SK-N-SH (cell line): ENCODE measurements at regions not wholly inside any gene's neighbourhood (a gene's known extent, or its start where the extent isn't known, plus 50 kb on each side); places are given as distances from the start of the nearest gene placed in this dataset.

ENCODE experiments used
- CTCF ChIA-PET: fragments of 300-600, 350-600 bp; formaldehyde crosslinking; extraction: SDS; loops from one replicate; lab custom pipeline; 2021; lab: Yijun Ruan, JAX
- POLR2A ChIA-PET: fragments of 350-600 bp; sonication (Branson Sonifier 250); formaldehyde crosslinking; extraction: SDS; loops from one replicate; lab custom pipeline; 2020; ENCODE audit warnings: antibody characterized with exemption, inconsistent platforms; lab: Yijun Ruan, JAX
- DNase-seq: peaks from one replicate; pipeline ENCODE4 v3.0.0; 2012
- H2AFZ ChIP-seq: fragments of 200-600 bp; sonication (generic); 2 replicates; pipeline ENCODE4 v1.8.1; 2016; ENCODE audit warnings: antibody characterized with exemption, mild to moderate bottlenecking, low read depth
- H3F3A ChIP-seq: fragments of 200-600 bp; sonication (generic); replicated peaks from 2 replicates; pipeline ENCODE3; 2016; ENCODE audit warnings: antibody characterized with exemption, mild to moderate bottlenecking; ENCODE audit not compliant: insufficient read depth
- H3K27ac ChIP-seq, 2 experiments: fragments of 200-500 bp in 1 of 2; fragments of 200-600 bp in 1 of 2; sonication (Bioruptor generic) in 1 of 2; sonication (generic), shearing (Covaris generic) in 1 of 2; 2 replicates each; pipeline versions ENCODE4 v1.5.1 to v1.6.1; 2014 to 2016; ENCODE audit warnings: low read depth in 2 of 2, inconsistent platforms in 1 of 2, low read length in 1 of 2, mild to moderate bottlenecking in 1 of 2, mixed read lengths in 1 of 2
- H3K27me3 ChIP-seq: fragments of 200-600 bp; sonication (generic), shearing (Covaris generic); 2 replicates; pipeline ENCODE4 v1.6.1; 2016; ENCODE audit warnings: mixed run types; ENCODE audit not compliant: insufficient read depth
- H3K36me3 ChIP-seq, 2 experiments: fragments of 200-500 bp in 1 of 2; fragments of 200-600 bp in 1 of 2; sonication (Bioruptor generic) in 1 of 2; sonication (generic) in 1 of 2; replicated peaks in 1 of 2; 2 replicates each; pipeline versions ENCODE3 to v1.5.1; 2014 to 2016; ENCODE audit warnings: low read length in 1 of 2, mild to moderate bottlenecking in 1 of 2; ENCODE audit not compliant: insufficient read depth in 2 of 2, control insufficient read depth in 1 of 2
- H3K4me1 ChIP-seq, 2 experiments: fragments of 200-500 bp in 1 of 2; fragments of 200-600 bp in 1 of 2; sonication (Bioruptor generic) in 1 of 2; sonication (generic), shearing (Covaris generic) in 1 of 2; 2 replicates each; pipeline versions ENCODE4 v1.5.1 to v1.6.1; 2014 to 2016; ENCODE audit warnings: low read depth in 1 of 2, low read length in 1 of 2, mixed run types in 1 of 2; ENCODE audit not compliant: insufficient read depth in 2 of 2, control insufficient read depth in 1 of 2
- H3K4me2 ChIP-seq: fragments of 200-600 bp; sonication (generic), shearing (Covaris generic); 2 replicates; pipeline ENCODE4 v1.6.1; 2017; ENCODE audit warnings: mixed run types
- H3K4me3 ChIP-seq, 2 experiments: fragments of 200-500 bp in 1 of 2; fragments of 200-600 bp in 1 of 2; sonication (Bioruptor generic) in 1 of 2; sonication (generic), shearing (Covaris generic) in 1 of 2; 2 replicates each; pipeline versions ENCODE4 v1.5.1 to v1.8.1; 2014 to 2016; ENCODE audit warnings: low read depth in 2 of 2, inconsistent platforms in 1 of 2, low read length in 1 of 2, mild to moderate bottlenecking in 1 of 2, mixed read lengths in 1 of 2, moderate library complexity in 1 of 2
- H3K79me2 ChIP-seq: fragments of 200-600 bp; sonication (generic); 2 replicates; pipeline ENCODE4 v1.8.1; 2017; ENCODE audit warnings: mild to moderate bottlenecking; ENCODE audit not compliant: insufficient read depth
- H3K9ac ChIP-seq: fragments of 200-600 bp; sonication (generic); 2 replicates; pipeline ENCODE4 v1.6.1; 2017; ENCODE audit warnings: mixed run types
- H3K9me2 ChIP-seq: fragments of 200-600 bp; sonication (generic); 2 replicates; pipeline ENCODE4 v1.6.1; 2017; ENCODE audit warnings: mixed run types
- H3K9me3 ChIP-seq: fragments of 200-600 bp; sonication (generic); 2 replicates; pipeline ENCODE4 v1.6.1; 2017; ENCODE audit warnings: mixed run types, mild to moderate bottlenecking, moderate library complexity
- H4K20me1 ChIP-seq: fragments of 200-600 bp; sonication (generic); 2 replicates; pipeline ENCODE4 v1.6.1; 2017; ENCODE audit warnings: mild to moderate bottlenecking, mixed run types; ENCODE audit not compliant: insufficient read depth
- CHD2 ChIP-seq: fragments of 150-350 bp; IDR thresholded peaks from 2 replicates; pipeline ENCODE4 v1.6.1; 2018; ENCODE audit warnings: low read length; ENCODE audit not compliant: partially characterized antibody
- ELF1 ChIP-seq: IDR thresholded peaks from 2 replicates; pipeline ENCODE4 v1.4.0; 2012
- EZH2phosphoT487 ChIP-seq: fragments of 200-600 bp; sonication (generic); IDR thresholded peaks from 2 replicates; pipeline ENCODE4 v1.6.1; 2017; ENCODE audit warnings: low read depth, mixed run types, mild to moderate bottlenecking, antibody characterized with exemption, moderate library complexity, borderline replicate concordance
- FOXJ3 ChIP-seq: sonication (generic); formaldehyde crosslinking; IDR thresholded peaks from 2 replicates; pipeline ENCODE4 v1.5.1; 2020; ENCODE audit warnings: mild to moderate bottlenecking, missing genetic modification reagents
- JUND ChIP-seq: IDR thresholded peaks from 2 replicates; pipeline ENCODE4 v1.4.0; 2012
- MEF2A ChIP-seq: IDR thresholded peaks from 2 replicates; pipeline ENCODE4 v1.4.0; 2012; ENCODE audit warnings: low read depth, borderline replicate concordance
- RCOR1 ChIP-seq: fragments of 150-350 bp; IDR thresholded peaks from 2 replicates; pipeline ENCODE4 v1.6.1; 2017; ENCODE audit warnings: antibody characterized with exemption, low read length
- REST ChIP-seq: IDR thresholded peaks from 2 replicates; pipeline ENCODE4 v1.6.1; 2012; ENCODE audit warnings: mild to moderate bottlenecking, low read depth, low read length, moderate library complexity
- SIN3A ChIP-seq: IDR thresholded peaks from 2 replicates; pipeline ENCODE4 v1.6.1; 2012; ENCODE audit warnings: low read depth, mild to moderate bottlenecking, low read length, moderate library complexity, borderline replicate concordance
- SMC3 ChIP-seq: IDR thresholded peaks from 2 replicates; pipeline ENCODE4 v1.6.1; 2012; ENCODE audit warnings: low read depth, low read length, improper control_type of control experiment
- TAF1 ChIP-seq: IDR thresholded peaks from 2 replicates; pipeline ENCODE4 v1.6.1; 2012; ENCODE audit warnings: low read depth, mild to moderate bottlenecking, low read length, moderate library complexity, borderline replicate concordance
- WGBS: methylation state at CpG from one replicate; pipeline ENCODE4 v1.1.6; 2017; ENCODE audit warnings: low lambda C conversion rate; 5-methylcytosine and 5-hydroxymethylcytosine counted together
- TF ChIP-seq, protein P1 (sequence below): IDR thresholded peaks from 2 replicates; pipeline ENCODE4; 2012
- TF ChIP-seq, protein P2 (sequence below): fragments of 150-350 bp; IDR thresholded peaks from 2 replicates; pipeline ENCODE4 v1.6.1; 2016; ENCODE audit warnings: mild to moderate bottlenecking, low read depth, low read length
- TF ChIP-seq, protein P3 (sequence below): fragments of 200-600 bp; sonication (generic); IDR thresholded peaks from 2 replicates; pipeline ENCODE4 v1.6.1; 2017; ENCODE audit warnings: antibody characterized with exemption, mild to moderate bottlenecking, moderate library complexity
- TF ChIP-seq, protein P4 (sequence below): IDR thresholded peaks from 2 replicates; pipeline ENCODE4 v1.4.0; 2012; ENCODE audit warnings: low read depth, borderline replicate concordance

DNA sequence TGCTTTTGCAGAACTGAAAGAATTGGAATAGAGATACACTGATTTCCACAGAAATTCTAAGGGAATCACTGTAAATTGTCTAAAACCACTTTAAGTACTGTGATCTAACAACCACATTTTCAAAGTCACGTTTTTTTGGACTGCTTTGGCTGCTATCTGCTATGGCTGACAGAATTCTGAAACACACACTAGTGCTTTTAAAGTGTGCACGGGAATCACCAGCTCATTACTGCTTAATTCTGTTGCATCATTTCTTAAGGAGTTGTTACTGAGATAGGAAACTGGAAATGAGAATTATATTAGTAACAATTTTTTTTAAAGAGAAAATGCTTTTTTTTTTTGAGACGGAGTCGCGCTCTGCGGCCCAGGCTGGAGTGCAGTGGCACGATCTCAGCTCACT lies 716.5 kb upstream of the NRSN1 start:
- H3K79me2 ChIP-seq: no peaks in the 10 kb centered on the region
- H3K9ac ChIP-seq: no peak overlapping the region
- H3K4me1 ChIP-seq: peaks cover 0 to 16% of the 10 kb centered on the region in 2 experiments; a peak in 3 of 4 replicates
- POLR2A ChIA-PET: no interaction called here
- 79% methylated on average over 7 of the region's 7 CpGs for WGBS
- no peak for TF ChIP-seq MEF2A
- TF ChIP-seq, protein P1, sequence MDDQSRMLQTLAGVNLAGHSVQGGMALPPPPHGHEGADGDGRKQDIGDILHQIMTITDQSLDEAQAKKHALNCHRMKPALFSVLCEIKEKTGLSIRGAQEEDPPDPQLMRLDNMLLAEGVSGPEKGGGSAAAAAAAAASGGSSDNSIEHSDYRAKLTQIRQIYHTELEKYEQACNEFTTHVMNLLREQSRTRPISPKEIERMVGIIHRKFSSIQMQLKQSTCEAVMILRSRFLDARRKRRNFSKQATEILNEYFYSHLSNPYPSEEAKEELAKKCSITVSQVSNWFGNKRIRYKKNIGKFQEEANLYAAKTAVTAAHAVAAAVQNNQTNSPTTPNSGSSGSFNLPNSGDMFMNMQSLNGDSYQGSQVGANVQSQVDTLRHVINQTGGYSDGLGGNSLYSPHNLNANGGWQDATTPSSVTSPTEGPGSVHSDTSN: no peak
- TF ChIP-seq SMC3: no peak
- TF ChIP-seq, protein P2, sequence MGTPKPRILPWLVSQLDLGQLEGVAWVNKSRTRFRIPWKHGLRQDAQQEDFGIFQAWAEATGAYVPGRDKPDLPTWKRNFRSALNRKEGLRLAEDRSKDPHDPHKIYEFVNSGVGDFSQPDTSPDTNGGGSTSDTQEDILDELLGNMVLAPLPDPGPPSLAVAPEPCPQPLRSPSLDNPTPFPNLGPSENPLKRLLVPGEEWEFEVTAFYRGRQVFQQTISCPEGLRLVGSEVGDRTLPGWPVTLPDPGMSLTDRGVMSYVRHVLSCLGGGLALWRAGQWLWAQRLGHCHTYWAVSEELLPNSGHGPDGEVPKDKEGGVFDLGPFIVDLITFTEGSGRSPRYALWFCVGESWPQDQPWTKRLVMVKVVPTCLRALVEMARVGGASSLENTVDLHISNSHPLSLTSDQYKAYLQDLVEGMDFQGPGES: no peak
- no peak for TF ChIP-seq ELF1
- TF ChIP-seq, protein P3, sequence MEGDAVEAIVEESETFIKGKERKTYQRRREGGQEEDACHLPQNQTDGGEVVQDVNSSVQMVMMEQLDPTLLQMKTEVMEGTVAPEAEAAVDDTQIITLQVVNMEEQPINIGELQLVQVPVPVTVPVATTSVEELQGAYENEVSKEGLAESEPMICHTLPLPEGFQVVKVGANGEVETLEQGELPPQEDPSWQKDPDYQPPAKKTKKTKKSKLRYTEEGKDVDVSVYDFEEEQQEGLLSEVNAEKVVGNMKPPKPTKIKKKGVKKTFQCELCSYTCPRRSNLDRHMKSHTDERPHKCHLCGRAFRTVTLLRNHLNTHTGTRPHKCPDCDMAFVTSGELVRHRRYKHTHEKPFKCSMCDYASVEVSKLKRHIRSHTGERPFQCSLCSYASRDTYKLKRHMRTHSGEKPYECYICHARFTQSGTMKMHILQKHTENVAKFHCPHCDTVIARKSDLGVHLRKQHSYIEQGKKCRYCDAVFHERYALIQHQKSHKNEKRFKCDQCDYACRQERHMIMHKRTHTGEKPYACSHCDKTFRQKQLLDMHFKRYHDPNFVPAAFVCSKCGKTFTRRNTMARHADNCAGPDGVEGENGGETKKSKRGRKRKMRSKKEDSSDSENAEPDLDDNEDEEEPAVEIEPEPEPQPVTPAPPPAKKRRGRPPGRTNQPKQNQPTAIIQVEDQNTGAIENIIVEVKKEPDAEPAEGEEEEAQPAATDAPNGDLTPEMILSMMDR: no peak
- TF ChIP-seq TAF1: no peak
- TF ChIP-seq JUND: no peak
- TF ChIP-seq CHD2: no peak
- TF ChIP-seq REST: no peak
- no peak for TF ChIP-seq EZH2phosphoT487
- no peak for TF ChIP-seq RCOR1
- TF ChIP-seq SIN3A: no peak
- no peak for TF ChIP-seq FOXJ3 (CRISPR knock-in tag)
- TF ChIP-seq, protein P4, sequence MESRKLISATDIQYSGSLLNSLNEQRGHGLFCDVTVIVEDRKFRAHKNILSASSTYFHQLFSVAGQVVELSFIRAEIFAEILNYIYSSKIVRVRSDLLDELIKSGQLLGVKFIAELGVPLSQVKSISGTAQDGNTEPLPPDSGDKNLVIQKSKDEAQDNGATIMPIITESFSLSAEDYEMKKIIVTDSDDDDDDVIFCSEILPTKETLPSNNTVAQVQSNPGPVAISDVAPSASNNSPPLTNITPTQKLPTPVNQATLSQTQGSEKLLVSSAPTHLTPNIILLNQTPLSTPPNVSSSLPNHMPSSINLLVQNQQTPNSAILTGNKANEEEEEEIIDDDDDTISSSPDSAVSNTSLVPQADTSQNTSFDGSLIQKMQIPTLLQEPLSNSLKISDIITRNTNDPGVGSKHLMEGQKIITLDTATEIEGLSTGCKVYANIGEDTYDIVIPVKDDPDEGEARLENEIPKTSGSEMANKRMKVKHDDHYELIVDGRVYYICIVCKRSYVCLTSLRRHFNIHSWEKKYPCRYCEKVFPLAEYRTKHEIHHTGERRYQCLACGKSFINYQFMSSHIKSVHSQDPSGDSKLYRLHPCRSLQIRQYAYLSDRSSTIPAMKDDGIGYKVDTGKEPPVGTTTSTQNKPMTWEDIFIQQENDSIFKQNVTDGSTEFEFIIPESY: no peak
- TF ChIP-seq, all 33 proteins: peak for 0
- Histone ChIP-seq H4K20me1 (no peaks in the 10 kb centered on the region), H3K9me2 (no peaks in the 10 kb centered on the region), H3K27me3 (no peaks in the 10 kb centered on the region), H3K36me3 (no peaks in the 10 kb centered on the region), H3K9me3 (no peaks in the 10 kb centered on the region), H3F3A (no peaks in the 10 kb centered on the region), H3K27ac (no peak overlapping the region; a peak in 1 of 4 replicates), H2AFZ (no peak overlapping the region), H3K4me2 (no peak overlapping the region), H3K4me3 (no peak overlapping the region)
- DNase-seq: no peak
- CTCF ChIA-PET: no interaction called here
